Activated CD4-positive, alpha-beta T cell treated with anti-CD3 and anti-CD28 coated beads for 36 hours (primary cell): ENCODE measurements at regions not wholly inside any gene's neighbourhood (a gene's known extent, or its start where the extent isn't known, plus 50 kb on each side); places are given as distances from the start of the nearest gene placed in this dataset.

ENCODE experiments used
- ATAC-seq: fragments of 200-7000 bp; cut with Tn5 transposase; one replicate; pipeline ENCODE4 v1.10.0; 2021; ENCODE audit warnings: mild to moderate bottlenecking, moderate library complexity
- CTCF ChIA-PET: fragments of 350-600 bp; sonication (Branson Sonifier 250); formaldehyde crosslinking; loops from one replicate; lab custom pipeline; 2021; ENCODE audit warnings: antibody characterized with exemption; lab: Charles Lee
- POLR2A ChIA-PET: fragments of 350-600 bp; sonication (Branson Sonifier 250); formaldehyde crosslinking; loops from one replicate; lab custom pipeline; 2021; ENCODE audit warnings: antibody characterized with exemption, inconsistent platforms; lab: Charles Lee
- DNase-seq: peaks from one replicate; pipeline ENCODE4 v3.0.0-alpha.2; 2020
- H3K27ac Mint-ChIP-seq: one replicate; pipeline ENCODE4 v1.8.0; 2021; ENCODE audit warnings: mixed read lengths
- H3K27me3 Mint-ChIP-seq: one replicate; pipeline ENCODE4 v1.8.0; 2021; ENCODE audit warnings: mixed read lengths
- H3K36me3 Mint-ChIP-seq: one replicate; pipeline ENCODE4 v1.8.0; 2021; ENCODE audit warnings: low read depth, mixed read lengths
- H3K4me1 Mint-ChIP-seq: one replicate; pipeline ENCODE4 v1.8.0; 2021; ENCODE audit warnings: mixed read lengths
- H3K4me3 Mint-ChIP-seq: one replicate; pipeline ENCODE4 v1.8.0; 2021; ENCODE audit warnings: mild to moderate bottlenecking, moderate library complexity, mixed read lengths
- H3K9me3 Mint-ChIP-seq: one replicate; pipeline ENCODE4 v1.8.0; 2021; ENCODE audit warnings: low read depth, mixed read lengths
- intact Hi-C, 2 experiments: fragments of 100-400 bp; cut with DNase I in 1 of 2; cut with micrococcal nuclease in 1 of 2; formaldehyde crosslinking; loops; one replicate each; pipeline versions ENCODE4 v1.14.2 to v1.15.1; 2022 to 2024; cut with DNase I, micrococcal nuclease

GRCh38 chr11:115845872-115846271 is 341.7 kb upstream of the CADM1 start:
- Mint-ChIP-seq H3K9me3 (no peaks in the 10 kb centered on the region), H3K4me3 (no peak overlapping the region), H3K27me3 (peaks cover 3% of the 10 kb centered on the region), H3K4me1 (no peaks in the 10 kb centered on the region), H3K27ac (no peak overlapping the region), H3K36me3 (no peaks in the 10 kb centered on the region)
- POLR2A ChIA-PET, result no interaction called here
- intact Hi-C loops, result no loop called here
- DNase-seq (no peak), ATAC-seq (no peak)
- CTCF ChIA-PET, result no interaction called here

GRCh38 chr11:115843685-115844084 is 339.5 kb upstream of the CADM1 start:
- CTCF ChIA-PET, result no interaction called here
- H3K27me3 Mint-ChIP-seq, result peaks cover 3% of the 10 kb centered on the region
- ATAC-seq (no peak), DNase-seq (no peak)
- H3K9me3 Mint-ChIP-seq, result no peaks in the 10 kb centered on the region
- H3K36me3 Mint-ChIP-seq, result no peaks in the 10 kb centered on the region
- no peak overlapping the region for H3K27ac Mint-ChIP-seq
- POLR2A ChIA-PET, result no interaction called here
- no peaks in the 10 kb centered on the region for H3K4me1 Mint-ChIP-seq
- H3K4me3 Mint-ChIP-seq, result no peak overlapping the region
- intact Hi-C loops, result no loop called here

GRCh38 chr11:115843111-115843510 is 338.9 kb upstream of the CADM1 start:
- Mint-ChIP-seq H3K36me3 (no peaks in the 10 kb centered on the region), H3K4me3 (no peak overlapping the region), H3K4me1 (no peaks in the 10 kb centered on the region), H3K27ac (no peak overlapping the region), H3K27me3 (peaks cover 3% of the 10 kb centered on the region), H3K9me3 (no peaks in the 10 kb centered on the region)
- DNase-seq, result no peak
- intact Hi-C loops, result no loop called here
- ATAC-seq, result no peak
- POLR2A ChIA-PET, result no interaction called here
- CTCF ChIA-PET, result no interaction called here

GRCh38 chr11:115820026-115820425 is 315.8 kb upstream of the CADM1 start:
- CTCF ChIA-PET, result interaction anchor here (0.6 kb wide), 2 partner anchors 31 to 354 kb away, joined by 3 to 4 read pairs; no protein-coding TSS in a partner anchor
- DNase-seq, result no peak
- Mint-ChIP-seq H3K4me1 (no peaks in the 10 kb centered on the region), H3K27me3 (peaks cover 2% of the 10 kb centered on the region), H3K9me3 (peaks cover 2% of the 10 kb centered on the region), H3K4me3 (no peak overlapping the region), H3K36me3 (no peaks in the 10 kb centered on the region), H3K27ac (no peak overlapping the region)
- POLR2A ChIA-PET, result no interaction called here
- intact Hi-C loops, result no loop called here
- no peak for ATAC-seq

- ATAC-seq (no peak), DNase-seq (no peak)
- ChIA-PET POLR2A (no interaction called here), CTCF (interaction anchor here (0.7 kb wide), 1 partner anchor 343 kb away, joined by 4 read pairs; no protein-coding TSS in a partner anchor)
- intact Hi-C loops, result no loop called here
- H3K9me3 Mint-ChIP-seq, result peaks cover 2% of the 10 kb centered on the region
- H3K27me3 Mint-ChIP-seq, result peaks cover 2% of the 10 kb centered on the region
- H3K4me3 Mint-ChIP-seq, result no peak overlapping the region
- no peaks in the 10 kb centered on the region for H3K36me3 Mint-ChIP-seq
- H3K27ac Mint-ChIP-seq, result no peak overlapping the region
- H3K4me1 Mint-ChIP-seq, result no peaks in the 10 kb centered on the region
Observed at GRCh38 chr11:115819014-115819413, 314.8 kb upstream of the CADM1 start.

GRCh38 chr11:115817844-115818468 is 313.7 kb upstream of the CADM1 start:
- Mint-ChIP-seq H3K27me3 (peaks cover 2% of the 10 kb centered on the region), H3K27ac (no peak overlapping the region), H3K9me3 (peaks cover 6% of the 10 kb centered on the region), H3K36me3 (no peaks in the 10 kb centered on the region), H3K4me3 (no peak overlapping the region), H3K4me1 (no peaks in the 10 kb centered on the region)
- DNase-seq, result no peak
- ChIA-PET POLR2A (no interaction called here), CTCF (interaction anchor here (0.8 to 1.1 kb wide), 2 partner anchors 14 to 30 kb away, joined by 3 to 4 read pairs; no protein-coding TSS in a partner anchor)
- no peak for ATAC-seq
- intact Hi-C loops, result no loop called here

- intact Hi-C loops, result no loop called here
- no peak for DNase-seq
- peaks cover 18% of the 10 kb centered on the region for H3K9me3 Mint-ChIP-seq
- H3K27ac Mint-ChIP-seq, result no peak overlapping the region
- ChIA-PET CTCF (no interaction called here), POLR2A (no interaction called here)
- no peak overlapping the region for H3K4me3 Mint-ChIP-seq
- no peak for ATAC-seq
- no peaks in the 10 kb centered on the region for H3K36me3 Mint-ChIP-seq
- no peaks in the 10 kb centered on the region for H3K27me3 Mint-ChIP-seq
- no peaks in the 10 kb centered on the region for H3K4me1 Mint-ChIP-seq
Observed at GRCh38 chr11:115808351-115808940, 304.2 kb upstream of the CADM1 start.

GRCh38 chr11:115806056-115806455 is 301.8 kb upstream of the CADM1 start:
- no peak overlapping the region for H3K4me3 Mint-ChIP-seq
- H3K27me3 Mint-ChIP-seq, result no peaks in the 10 kb centered on the region
- ChIA-PET CTCF (no interaction called here), POLR2A (no interaction called here)
- H3K9me3 Mint-ChIP-seq, result peaks cover 15% of the 10 kb centered on the region
- H3K27ac Mint-ChIP-seq, result no peak overlapping the region
- intact Hi-C loops, result no loop called here
- no peaks in the 10 kb centered on the region for H3K36me3 Mint-ChIP-seq
- no peaks in the 10 kb centered on the region for H3K4me1 Mint-ChIP-seq
- ATAC-seq (no peak), DNase-seq (no peak)

GRCh38 chr11:115803073-115803740 is 299.0 kb upstream of the CADM1 start:
- DNase-seq, result no peak
- Mint-ChIP-seq H3K27me3 (no peaks in the 10 kb centered on the region), H3K9me3 (peaks cover 2% of the 10 kb centered on the region), H3K4me1 (no peaks in the 10 kb centered on the region), H3K27ac (no peak overlapping the region), H3K4me3 (no peak overlapping the region), H3K36me3 (no peaks in the 10 kb centered on the region)
- intact Hi-C loops, result no loop called here
- ChIA-PET POLR2A (no interaction called here), CTCF (no interaction called here)
- no peak for ATAC-seq

GRCh38 chr11:115802641-115803040 is 298.4 kb upstream of the CADM1 start:
- no peak for DNase-seq
- intact Hi-C loops, result no loop called here
- POLR2A ChIA-PET, result no interaction called here

GRCh38 chr11:115792903-115793302 is 288.7 kb upstream of the CADM1 start:
- H3K27ac Mint-ChIP-seq, result no peak overlapping the region
- H3K9me3 Mint-ChIP-seq, result peaks cover 2% of the 10 kb centered on the region
- DNase-seq, result no peak
- POLR2A ChIA-PET, result no interaction called here
- H3K27me3 Mint-ChIP-seq, result peaks cover 3% of the 10 kb centered on the region
- ATAC-seq, result no peak
- intact Hi-C loops, result no loop called here
- no peak overlapping the region for H3K4me3 Mint-ChIP-seq
- H3K4me1 Mint-ChIP-seq, result no peaks in the 10 kb centered on the region
- H3K36me3 Mint-ChIP-seq, result no peaks in the 10 kb centered on the region
- CTCF ChIA-PET, result no interaction called here

More at GRCh38 chr11:115802641-115803040, 298.4 kb upstream of the CADM1 start:
- no peaks in the 10 kb centered on the region for H3K36me3 Mint-ChIP-seq
- ATAC-seq, result no peak
- no peak overlapping the region for H3K27ac Mint-ChIP-seq
- no peak overlapping the region for H3K4me3 Mint-ChIP-seq
- peaks cover under 1% of the 10 kb centered on the region for H3K9me3 Mint-ChIP-seq
- CTCF ChIA-PET, result no interaction called here
- no peaks in the 10 kb centered on the region for H3K27me3 Mint-ChIP-seq
- H3K4me1 Mint-ChIP-seq, result no peaks in the 10 kb centered on the region

GRCh38 chr11:115787302-115787701 is 283.1 kb upstream of the CADM1 start:
- no peak overlapping the region for H3K27ac Mint-ChIP-seq
- H3K4me3 Mint-ChIP-seq, result no peak overlapping the region
- no peaks in the 10 kb centered on the region for H3K4me1 Mint-ChIP-seq
- ATAC-seq, result no peak
- ChIA-PET CTCF (no interaction called here), POLR2A (no interaction called here)
- H3K27me3 Mint-ChIP-seq, result no peaks in the 10 kb centered on the region
- no peaks in the 10 kb centered on the region for H3K9me3 Mint-ChIP-seq
- no peak for DNase-seq
- intact Hi-C loops, result no loop called here
- H3K36me3 Mint-ChIP-seq, result no peaks in the 10 kb centered on the region
